ENCODE measurements at regions not wholly inside any gene's neighbourhood (a gene's known extent, or its start where the extent isn't known, plus 50 kb on each side); places are given as distances from the start of the nearest gene placed in this dataset.
"Not testable (repeated sequence)": the region's sequence is repeated elsewhere in the genome, so short reads cannot be mapped to it uniquely, and the experiment has no call there.

GRCh38 chr4:28436191-28437080 lies 1575.8 kb downstream of the STIM2 start:
- no peak for TF ChIP-seq JUND (IDR thresholded peaks at IDR 0.05; ENCODE audit: low read depth)
- no peak for DNase-seq (ENCODE audit: low read depth in 1 of 2, low spot score in 1 of 2)
- in situ Hi-C loops (cut with HindIII; ENCODE audit: low pct_unique_long_range_greater_than_20kb, low sequenced_read_pairs), result no loop called here

GRCh38 chr4:28443371-28443770 lies 1582.7 kb downstream of the STIM2 start:
- DNase-seq (ENCODE audit: low read depth in 1 of 2, low spot score in 1 of 2), result no peak
- TF ChIP-seq JUND (IDR thresholded peaks at IDR 0.05; ENCODE audit: low read depth), result no peak
- in situ Hi-C loops (cut with HindIII; ENCODE audit: low pct_unique_long_range_greater_than_20kb, low sequenced_read_pairs), result no loop called here

GRCh38 chr4:28443801-28444412 lies 1583.3 kb downstream of the STIM2 start:
- DNase-seq (ENCODE audit: low read depth in 1 of 2, low spot score in 1 of 2), result peak in 1 of 2 experiments; percentile 3
- no peak for TF ChIP-seq JUND (IDR thresholded peaks at IDR 0.05; ENCODE audit: low read depth)
- in situ Hi-C loops (cut with HindIII; ENCODE audit: low pct_unique_long_range_greater_than_20kb, low sequenced_read_pairs), result no loop called here

- in situ Hi-C loops (cut with HindIII; ENCODE audit: low pct_unique_long_range_greater_than_20kb, low sequenced_read_pairs), result no loop called here
- no peak for TF ChIP-seq JUND (IDR thresholded peaks at IDR 0.05; ENCODE audit: low read depth)
- no peak for DNase-seq (ENCODE audit: low read depth in 1 of 2, low spot score in 1 of 2)
Observed at GRCh38 chr4:28444886-28445496, 1584.3 kb downstream of the STIM2 start.

GRCh38 chr4:28449085-28449484 lies 1588.4 kb downstream of the STIM2 start:
- DNase-seq (ENCODE audit: low read depth in 1 of 2, low spot score in 1 of 2), result no peak
- in situ Hi-C loops (cut with HindIII; ENCODE audit: low pct_unique_long_range_greater_than_20kb, low sequenced_read_pairs), result no loop called here
- no peak for TF ChIP-seq JUND (IDR thresholded peaks at IDR 0.05; ENCODE audit: low read depth)

GRCh38 chr4:28451346-28451745 lies 1590.7 kb downstream of the STIM2 start:
- in situ Hi-C loops (cut with HindIII; ENCODE audit: low pct_unique_long_range_greater_than_20kb, low sequenced_read_pairs), result no loop called here
- DNase-seq (ENCODE audit: low read depth in 1 of 2, low spot score in 1 of 2), result peak in 1 of 2 experiments; percentile 2
- no peak for TF ChIP-seq JUND (IDR thresholded peaks at IDR 0.05; ENCODE audit: low read depth)

- in situ Hi-C loops (cut with HindIII; ENCODE audit: low pct_unique_long_range_greater_than_20kb, low sequenced_read_pairs), result no loop called here
- DNase-seq (ENCODE audit: low read depth in 1 of 2, low spot score in 1 of 2), result peak; percentile 1 to 26
- TF ChIP-seq JUND (IDR thresholded peaks at IDR 0.05; ENCODE audit: low read depth), result no peak
Observed at GRCh38 chr4:28462766-28463700, 1602.4 kb downstream of the STIM2 start.

GRCh38 chr4:28464823-28465222 lies 1604.2 kb downstream of the STIM2 start:
- DNase-seq (ENCODE audit: low read depth in 1 of 2, low spot score in 1 of 2), result no peak
- no peak for TF ChIP-seq JUND (IDR thresholded peaks at IDR 0.05; ENCODE audit: low read depth)
- in situ Hi-C loops (cut with HindIII; ENCODE audit: low pct_unique_long_range_greater_than_20kb, low sequenced_read_pairs), result no loop called here

- DNase-seq (ENCODE audit: low read depth in 1 of 2, low spot score in 1 of 2); in situ Hi-C loops (cut with HindIII; ENCODE audit: low pct_unique_long_range_greater_than_20kb, low sequenced_read_pairs): not testable (repeated sequence)
Observed at GRCh38 chr4:28466886-28467285, 1606.2 kb downstream of the STIM2 start.

GRCh38 chr4:28469387-28469786 lies 1608.7 kb downstream of the STIM2 start:
- in situ Hi-C loops (cut with HindIII; ENCODE audit: low pct_unique_long_range_greater_than_20kb, low sequenced_read_pairs), result no loop called here
- TF ChIP-seq JUND (IDR thresholded peaks at IDR 0.05; ENCODE audit: low read depth), result no peak
- no peak for DNase-seq (ENCODE audit: low read depth in 1 of 2, low spot score in 1 of 2)

GRCh38 chr4:28469886-28470285 lies 1609.2 kb downstream of the STIM2 start:
- in situ Hi-C loops (cut with HindIII; ENCODE audit: low pct_unique_long_range_greater_than_20kb, low sequenced_read_pairs), result no loop called here
- no peak for TF ChIP-seq JUND (IDR thresholded peaks at IDR 0.05; ENCODE audit: low read depth)
- DNase-seq (ENCODE audit: low read depth in 1 of 2, low spot score in 1 of 2), result no peak

- TF ChIP-seq JUND (IDR thresholded peaks at IDR 0.05; ENCODE audit: low read depth), result no peak
- DNase-seq (ENCODE audit: low read depth in 1 of 2, low spot score in 1 of 2), result no peak
- in situ Hi-C loops (cut with HindIII; ENCODE audit: low pct_unique_long_range_greater_than_20kb, low sequenced_read_pairs), result no loop called here
Observed at GRCh38 chr4:28475381-28475780, 1614.7 kb downstream of the STIM2 start.
